WTC11 (cell line): ENCODE measurements at regions not wholly inside any gene's neighbourhood (a gene's known extent, or its start where the extent isn't known, plus 50 kb on each side); places are given as distances from the start of the nearest gene placed in this dataset.

ENCODE experiments used
- ATAC-seq: fragments of 200-7000 bp; cut with Tn5 transposase; 2 replicates; pipeline ENCODE4 v1.10.0; 2021; ENCODE audit warnings: mild to moderate bottlenecking, moderate library complexity
- CTCF ChIA-PET: fragments of 300-600 bp; sonication (Branson Sonifier 250); formaldehyde crosslinking; loops from one replicate; lab custom pipeline; 2021; ENCODE audit warnings: antibody characterized with exemption; lab: Charles Lee
- POLR2A ChIA-PET: fragments of 350-600 bp; sonication (Branson Sonifier 250); formaldehyde crosslinking; loops from one replicate; lab custom pipeline; 2021; ENCODE audit warnings: antibody characterized with exemption; lab: Charles Lee
- DNase-seq: peaks from one replicate; pipeline ENCODE4 v3.0.0; 2021; ENCODE audit warnings: low spot score
- H3K27ac Mint-ChIP-seq: 2 replicates; pipeline ENCODE4 v1.8.0; 2021; ENCODE audit warnings: mixed read lengths
- H3K27me3 Mint-ChIP-seq: 2 replicates; pipeline ENCODE4 v1.8.0; 2021; ENCODE audit warnings: low read depth, mild to moderate bottlenecking, moderate library complexity, mixed read lengths
- H3K36me3 Mint-ChIP-seq: 2 replicates; pipeline ENCODE4 v1.8.0; 2021; ENCODE audit warnings: mixed read lengths
- H3K4me1 Mint-ChIP-seq: 2 replicates; pipeline ENCODE4 v1.8.0; 2022; ENCODE audit warnings: mixed read lengths
- H3K4me3 Mint-ChIP-seq: 2 replicates; pipeline ENCODE4 v1.8.0; 2021; ENCODE audit warnings: mild to moderate bottlenecking, moderate library complexity, mixed read lengths
- H3K9me3 Mint-ChIP-seq: 2 replicates; pipeline ENCODE4 v1.8.0; 2021; ENCODE audit warnings: mixed read lengths
- AR ChIP-seq: fragments of 250-450 bp; sonication (Bioruptor Pico); IDR thresholded peaks from 2 replicates; pipeline ENCODE4 v1.9.0; 2021; ENCODE audit warnings: mild to moderate bottlenecking
- ATF1 ChIP-seq: sonication (generic); formaldehyde crosslinking; IDR thresholded peaks from 2 replicates; pipeline ENCODE4 v1.8.1; 2023; ENCODE audit warnings: mild to moderate bottlenecking, moderate library complexity, missing genetic modification reagents
- CREM ChIP-seq: sonication (generic); formaldehyde crosslinking; IDR thresholded peaks from 2 replicates; pipeline ENCODE4 v1.8.1; 2022; ENCODE audit warnings: mild to moderate bottlenecking, missing genetic modification reagents, moderate library complexity
- CTCF ChIP-seq: fragments of 200-600 bp; IDR thresholded peaks from 2 replicates; pipeline ENCODE4 v1.8.0; 2022; ENCODE audit warnings: antibody characterized with exemption
- E2F4 ChIP-seq: sonication (generic); formaldehyde crosslinking; IDR thresholded peaks from 2 replicates; pipeline ENCODE4 v1.8.1; 2022; ENCODE audit warnings: low read depth, mild to moderate bottlenecking, moderate library complexity, missing genetic modification reagents, borderline replicate concordance
- ESRRA ChIP-seq: sonication (generic); formaldehyde crosslinking; IDR thresholded peaks from 2 replicates; pipeline ENCODE4 v1.8.1; 2022; ENCODE audit warnings: mild to moderate bottlenecking, missing genetic modification reagents, borderline replicate concordance
- FOXK1 ChIP-seq: sonication (generic); formaldehyde crosslinking; IDR thresholded peaks from 2 replicates; pipeline ENCODE4 v1.8.0; 2022; ENCODE audit warnings: mild to moderate bottlenecking, moderate library complexity, missing genetic modification reagents
- JAZF1 ChIP-seq: fragments of 250-450 bp; sonication (Bioruptor Pico); IDR thresholded peaks from 2 replicates; pipeline ENCODE4 v1.9.0; 2021; ENCODE audit warnings: moderate library complexity, mild to moderate bottlenecking, inconsistent platforms
- JUN ChIP-seq: sonication (generic); formaldehyde crosslinking; IDR thresholded peaks from 2 replicates; pipeline ENCODE4 v1.8.0; 2023; ENCODE audit warnings: mild to moderate bottlenecking, missing genetic modification reagents
- KAT7 ChIP-seq: sonication (generic); formaldehyde crosslinking; IDR thresholded peaks from 2 replicates; pipeline ENCODE4 v1.8.1; 2023; ENCODE audit warnings: missing genetic modification reagents, mild to moderate bottlenecking, borderline replicate concordance
- OVOL2 ChIP-seq: fragments of 250-450 bp; sonication (Bioruptor Pico); IDR thresholded peaks from 2 replicates; pipeline ENCODE4 v1.9.0; 2021; ENCODE audit warnings: mild to moderate bottlenecking, borderline replicate concordance
- PRRX2 ChIP-seq: fragments of 250-450 bp; sonication (Bioruptor Pico); IDR thresholded peaks from 2 replicates; pipeline ENCODE4 v1.8.0; 2021; ENCODE audit warnings: mild to moderate bottlenecking
- ZNF121 ChIP-seq: sonication (generic); formaldehyde crosslinking; IDR thresholded peaks from 2 replicates; pipeline ENCODE4 v1.8.0; 2023; ENCODE audit warnings: missing genetic modification reagents
- ZNF416 ChIP-seq: fragments of 250-450 bp; sonication (Bioruptor Pico); IDR thresholded peaks from 2 replicates; pipeline ENCODE4 v1.9.0; 2021; ENCODE audit warnings: mild to moderate bottlenecking, inconsistent platforms
- TF ChIP-seq, protein P1 (sequence below): sonication (generic); formaldehyde crosslinking; IDR thresholded peaks from 2 replicates; pipeline ENCODE4 v1.8.0; 2022; ENCODE audit warnings: mild to moderate bottlenecking, missing genetic modification reagents
- TF ChIP-seq, protein P2 (sequence below): fragments of 250-450 bp; sonication (Bioruptor Pico); conservative IDR thresholded peaks from 2 replicates; pipeline ENCODE4 v1.9.0; 2021; ENCODE audit warnings: mild to moderate bottlenecking
- TF ChIP-seq, protein P3 (sequence below): sonication (generic); formaldehyde crosslinking; conservative IDR thresholded peaks from 2 replicates; pipeline ENCODE4 v1.8.1; 2022; ENCODE audit warnings: mild to moderate bottlenecking, missing genetic modification reagents
- TF ChIP-seq, protein P4 (sequence below): sonication (generic); formaldehyde crosslinking; IDR thresholded peaks from 2 replicates; pipeline ENCODE4 v1.8.1; 2023; ENCODE audit warnings: mild to moderate bottlenecking, missing genetic modification reagents, borderline replicate concordance

- TF ChIP-seq, protein P1, sequence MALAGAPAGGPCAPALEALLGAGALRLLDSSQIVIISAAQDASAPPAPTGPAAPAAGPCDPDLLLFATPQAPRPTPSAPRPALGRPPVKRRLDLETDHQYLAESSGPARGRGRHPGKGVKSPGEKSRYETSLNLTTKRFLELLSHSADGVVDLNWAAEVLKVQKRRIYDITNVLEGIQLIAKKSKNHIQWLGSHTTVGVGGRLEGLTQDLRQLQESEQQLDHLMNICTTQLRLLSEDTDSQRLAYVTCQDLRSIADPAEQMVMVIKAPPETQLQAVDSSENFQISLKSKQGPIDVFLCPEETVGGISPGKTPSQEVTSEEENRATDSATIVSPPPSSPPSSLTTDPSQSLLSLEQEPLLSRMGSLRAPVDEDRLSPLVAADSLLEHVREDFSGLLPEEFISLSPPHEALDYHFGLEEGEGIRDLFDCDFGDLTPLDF (CRISPR knock-in tag) = no peak
- TF ChIP-seq CREM (CRISPR knock-in tag) (no peak), CTCF (no peak), JUN (CRISPR knock-in tag) (no peak), ESRRA (CRISPR knock-in tag) (no peak), KAT7 (CRISPR knock-in tag) (no peak)
These were observed 220.8 kb upstream of the FOXA2 start (continued) for GRCh38 chr20:22805219-22805618.

DNA sequence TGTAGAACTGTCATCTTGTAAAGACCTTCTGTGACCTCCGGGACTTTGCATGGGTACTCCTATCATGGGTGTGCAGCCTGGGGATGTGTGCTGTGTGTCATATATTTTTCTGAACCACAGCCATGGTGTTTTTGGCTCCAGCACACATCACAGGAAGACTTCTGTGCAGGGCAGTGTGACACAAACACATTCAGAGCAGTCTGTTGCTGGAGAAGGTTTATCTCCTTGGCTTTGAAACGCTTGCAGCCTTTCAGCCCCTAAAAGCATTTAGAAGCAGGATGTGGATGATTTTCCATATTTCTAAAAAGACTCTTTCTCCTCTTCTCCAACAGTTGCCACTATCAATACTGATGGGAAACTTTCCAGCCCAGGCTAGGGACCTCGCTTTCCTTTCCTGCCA, 221.6 kb upstream of the FOXA2 start:
- no peak for DNase-seq
- Mint-ChIP-seq H3K4me3 (no peak overlapping the region), H3K4me1 (peaks cover 22% of the 10 kb centered on the region), H3K27me3 (no peaks in the 10 kb centered on the region), H3K27ac (no peak overlapping the region), H3K36me3 (no peaks in the 10 kb centered on the region), H3K9me3 (peaks cover 18% of the 10 kb centered on the region)
- ChIA-PET CTCF (interaction anchor here (1.0 kb wide), 1 partner anchor 46 kb away, joined by 4 read pairs; no protein-coding TSS in a partner anchor), POLR2A (no interaction called here)
- TF ChIP-seq PRRX2 (CRISPR knock-in tag) (no peak), E2F4 (CRISPR knock-in tag) (no peak), ZNF121 (CRISPR knock-in tag) (no peak), OVOL2 (no peak), KAT7 (CRISPR knock-in tag) (no peak), ATF1 (no peak)
- TF ChIP-seq, protein P2, sequence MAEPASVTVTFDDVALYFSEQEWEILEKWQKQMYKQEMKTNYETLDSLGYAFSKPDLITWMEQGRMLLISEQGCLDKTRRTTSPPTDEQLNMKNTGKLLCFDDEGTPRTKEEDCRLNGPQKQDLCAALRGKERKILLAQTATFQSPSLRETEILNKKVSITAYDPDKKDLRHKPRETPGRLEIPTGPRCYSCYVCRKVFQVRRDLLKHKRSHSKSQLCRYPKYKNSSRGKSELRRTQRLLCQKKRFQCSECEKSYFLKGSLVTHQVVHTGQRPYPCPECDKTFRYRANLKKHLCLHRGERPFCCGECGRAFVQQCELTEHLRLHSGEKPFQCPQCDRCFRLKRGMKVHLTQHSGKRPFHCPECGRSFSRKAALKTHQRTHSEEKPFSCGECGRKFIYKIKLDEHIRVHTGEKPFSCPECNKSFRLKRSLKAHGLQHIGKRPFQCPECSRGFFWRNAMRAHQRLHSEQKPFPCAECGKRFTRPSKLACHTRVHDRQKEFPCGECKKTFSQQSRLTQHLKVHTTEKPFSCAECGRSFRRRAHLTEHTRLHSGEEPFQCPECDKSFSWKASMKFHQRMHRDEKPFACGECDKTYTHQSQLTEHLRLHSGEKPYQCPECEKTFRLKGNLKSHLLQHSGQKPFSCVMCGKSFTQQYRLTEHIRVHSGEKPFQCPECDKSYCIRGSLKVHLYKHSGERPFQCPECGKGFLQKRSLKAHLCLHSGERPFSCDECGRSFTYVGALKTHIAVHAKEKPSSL = no peak
- TF ChIP-seq, protein P1 (CRISPR knock-in tag) = no peak
- ATAC-seq = no peak

DNA sequence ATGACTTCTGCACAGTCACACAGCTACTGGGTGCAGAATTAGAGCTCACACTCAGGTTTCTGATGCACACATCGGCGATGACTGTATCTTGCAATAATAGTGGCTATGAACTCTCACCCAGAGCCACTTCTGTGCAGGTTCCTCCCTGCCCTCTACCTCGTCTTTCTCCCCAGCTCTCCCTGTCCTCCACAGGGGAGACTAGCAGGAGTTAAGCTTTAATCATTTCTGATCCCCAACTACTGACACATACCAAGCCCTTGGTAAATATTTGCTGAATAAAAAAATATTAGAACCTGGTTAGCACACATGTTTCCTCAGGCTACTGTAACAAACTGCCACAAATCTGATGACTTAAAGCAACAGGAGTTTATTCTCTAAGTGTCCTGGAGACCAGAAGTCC, 222.7 kb upstream of the FOXA2 start:
- no peaks in the 10 kb centered on the region for H3K27me3 Mint-ChIP-seq
- TF ChIP-seq ZNF416 (CRISPR knock-in tag) = no peak
- TF ChIP-seq JAZF1 = no peak
- TF ChIP-seq, protein P3, sequence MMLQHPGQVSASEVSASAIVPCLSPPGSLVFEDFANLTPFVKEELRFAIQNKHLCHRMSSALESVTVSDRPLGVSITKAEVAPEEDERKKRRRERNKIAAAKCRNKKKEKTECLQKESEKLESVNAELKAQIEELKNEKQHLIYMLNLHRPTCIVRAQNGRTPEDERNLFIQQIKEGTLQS (CRISPR knock-in tag) = no peak
- TF ChIP-seq, protein P4, sequence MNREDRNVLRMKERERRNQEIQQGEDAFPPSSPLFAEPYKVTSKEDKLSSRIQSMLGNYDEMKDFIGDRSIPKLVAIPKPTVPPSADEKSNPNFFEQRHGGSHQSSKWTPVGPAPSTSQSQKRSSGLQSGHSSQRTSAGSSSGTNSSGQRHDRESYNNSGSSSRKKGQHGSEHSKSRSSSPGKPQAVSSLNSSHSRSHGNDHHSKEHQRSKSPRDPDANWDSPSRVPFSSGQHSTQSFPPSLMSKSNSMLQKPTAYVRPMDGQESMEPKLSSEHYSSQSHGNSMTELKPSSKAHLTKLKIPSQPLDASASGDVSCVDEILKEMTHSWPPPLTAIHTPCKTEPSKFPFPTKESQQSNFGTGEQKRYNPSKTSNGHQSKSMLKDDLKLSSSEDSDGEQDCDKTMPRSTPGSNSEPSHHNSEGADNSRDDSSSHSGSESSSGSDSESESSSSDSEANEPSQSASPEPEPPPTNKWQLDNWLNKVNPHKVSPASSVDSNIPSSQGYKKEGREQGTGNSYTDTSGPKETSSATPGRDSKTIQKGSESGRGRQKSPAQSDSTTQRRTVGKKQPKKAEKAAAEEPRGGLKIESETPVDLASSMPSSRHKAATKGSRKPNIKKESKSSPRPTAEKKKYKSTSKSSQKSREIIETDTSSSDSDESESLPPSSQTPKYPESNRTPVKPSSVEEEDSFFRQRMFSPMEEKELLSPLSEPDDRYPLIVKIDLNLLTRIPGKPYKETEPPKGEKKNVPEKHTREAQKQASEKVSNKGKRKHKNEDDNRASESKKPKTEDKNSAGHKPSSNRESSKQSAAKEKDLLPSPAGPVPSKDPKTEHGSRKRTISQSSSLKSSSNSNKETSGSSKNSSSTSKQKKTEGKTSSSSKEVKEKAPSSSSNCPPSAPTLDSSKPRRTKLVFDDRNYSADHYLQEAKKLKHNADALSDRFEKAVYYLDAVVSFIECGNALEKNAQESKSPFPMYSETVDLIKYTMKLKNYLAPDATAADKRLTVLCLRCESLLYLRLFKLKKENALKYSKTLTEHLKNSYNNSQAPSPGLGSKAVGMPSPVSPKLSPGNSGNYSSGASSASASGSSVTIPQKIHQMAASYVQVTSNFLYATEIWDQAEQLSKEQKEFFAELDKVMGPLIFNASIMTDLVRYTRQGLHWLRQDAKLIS (CRISPR knock-in tag) = no peak
- TF ChIP-seq AR (CRISPR knock-in tag) = no peak
- no peak for TF ChIP-seq FOXK1

More for the DNA sequence above, 222.7 kb upstream of the FOXA2 start:
- peaks cover 13% of the 10 kb centered on the region for H3K4me1 Mint-ChIP-seq
- H3K36me3 Mint-ChIP-seq = no peaks in the 10 kb centered on the region
- no peak overlapping the region for H3K27ac Mint-ChIP-seq
- ChIA-PET POLR2A (no interaction called here), CTCF (no interaction called here)
- no peak for ATAC-seq
- peaks cover 18% of the 10 kb centered on the region for H3K9me3 Mint-ChIP-seq
- H3K4me3 Mint-ChIP-seq = no peak overlapping the region
- no peak for DNase-seq
